Left lung (tissue), 4 donors: ENCODE measurements at regions not wholly inside any gene's neighbourhood (a gene's known extent, or its start where the extent isn't known, plus 50 kb on each side); places are given as distances from the start of the nearest gene placed in this dataset.
"Not testable (repeated sequence)": the region's sequence is repeated elsewhere in the genome, so short reads cannot be mapped to it uniquely, and the experiment has no call there.

Experiments
- ATAC-seq: fragments of 200-7000 bp; cut with Tn5 transposase; one replicate; pipeline ENCODE4 v1.9.1; 2020; ENCODE audit warnings: moderate library complexity
- DNase-seq, 4 donors: peaks; one replicate each; pipeline ENCODE4 v3.0.0-alpha.2; 2013 to 2020
- H3K27ac ChIP-seq, 2 donors: fragments of 200-600 bp; sonication (generic) in 1 of 2; one replicate each; pipeline versions ENCODE4 v1.5.0 to v1.8.0; 2020 to 2021
- H3K27me3 ChIP-seq, 2 donors: fragments of 200-600 bp; sonication (generic) in 1 of 2; one replicate each; pipeline versions ENCODE4 v1.5.0 to v1.8.0; 2020 to 2021
- H3K36me3 ChIP-seq, 2 donors: fragments of 200-600 bp; sonication (generic) in 1 of 2; one replicate each; pipeline versions ENCODE4 v1.5.0 to v1.8.0; 2020 to 2021
- H3K4me1 ChIP-seq, 2 donors: fragments of 200-600 bp; one replicate each; pipeline ENCODE4 v1.8.0; 2021
- H3K4me3 ChIP-seq, 2 donors: fragments of 200-600 bp; sonication (generic) in 1 of 2; one replicate each; pipeline versions ENCODE4 v1.5.0 to v1.8.0; 2020 to 2021; ENCODE audit warnings: mild to moderate bottlenecking in 1 of 2
- H3K9me3 ChIP-seq, 2 donors: fragments of 200-600 bp; sonication (generic) in 1 of 2; one replicate each; pipeline versions ENCODE4 v1.5.0 to v1.8.0; 2020 to 2021
- CTCF ChIP-seq, 2 donors: fragments of 200-600 bp; sonication (generic) in 1 of 2; IDR thresholded peaks; one replicate each; pipeline versions ENCODE4 v1.5.0 to v1.8.0; 2021; ENCODE audit warnings: antibody characterized with exemption in 2 of 2
- intact Hi-C, 2 donors: fragments of 100-400 bp; cut with DNase I; formaldehyde crosslinking; loops; one replicate each; pipeline versions ENCODE4 v1.11.2 to v1.14.2; 2022
- donor health status: DM: no; HTN: yes; CAD: no.
- donor health status: DM: no; HTN: no; CAD: no.

GRCh38 chrX:112197840-112198239, 115.3 kb upstream of the TRPC5 start:
- Histone ChIP-seq H3K4me3 (no peak overlapping the region), H3K27ac (no peak overlapping the region), H3K36me3 (no peaks in the 10 kb centered on the region), H3K9me3 (no peaks in the 10 kb centered on the region), H3K4me1 (no peaks in the 10 kb centered on the region), H3K27me3 (peaks cover 0 to 6% of the 10 kb centered on the region in 2 donors)
- ATAC-seq, result no peak
- DNase-seq, result no peak
- no peak for TF ChIP-seq CTCF (IDR thresholded peaks at IDR 0.05)
- intact Hi-C loops, result no loop called here

- Histone ChIP-seq H3K36me3 (no peaks in the 10 kb centered on the region), H3K4me1 (no peaks in the 10 kb centered on the region), H3K9me3 (no peaks in the 10 kb centered on the region), H3K27me3 (no peaks in the 10 kb centered on the region), H3K27ac (no peak overlapping the region), H3K4me3 (no peak overlapping the region)
- TF ChIP-seq CTCF (IDR thresholded peaks at IDR 0.05), result no peak
- ATAC-seq (no peak), DNase-seq (no peak)
- intact Hi-C loops, result no loop called here
Observed at GRCh38 chrX:112190646-112191045, 108.1 kb upstream of the TRPC5 start.

GRCh38 chrX:112181361-112181760, 98.8 kb upstream of the TRPC5 start:
- H3K9me3 ChIP-seq, H3K27ac ChIP-seq, H3K4me3 ChIP-seq, H3K36me3 ChIP-seq, H3K27me3 ChIP-seq, intact Hi-C loops, H3K4me1 ChIP-seq, DNase-seq, ATAC-seq: not testable (repeated sequence)

GRCh38 chrX:112164420-112164819, 81.8 kb upstream of the TRPC5 start:
- TF ChIP-seq CTCF (IDR thresholded peaks at IDR 0.05), result no peak
- Histone ChIP-seq H3K4me1 (no peaks in the 10 kb centered on the region), H3K9me3 (no peaks in the 10 kb centered on the region), H3K27ac (no peak overlapping the region), H3K27me3 (no peaks in the 10 kb centered on the region), H3K4me3 (no peak overlapping the region), H3K36me3 (no peaks in the 10 kb centered on the region)
- ATAC-seq (no peak), DNase-seq (no peak)
- intact Hi-C loops, result no loop called here

GRCh38 chrX:112163906-112164305, 81.3 kb upstream of the TRPC5 start:
- H3K4me1 ChIP-seq, result no peaks in the 10 kb centered on the region
- no peak for DNase-seq
- no peak for TF ChIP-seq CTCF (IDR thresholded peaks at IDR 0.05)
- no peak for ATAC-seq
- no peaks in the 10 kb centered on the region for H3K27me3 ChIP-seq
- no peaks in the 10 kb centered on the region for H3K36me3 ChIP-seq
- no peak overlapping the region for H3K27ac ChIP-seq
- no peaks in the 10 kb centered on the region for H3K9me3 ChIP-seq
- H3K4me3 ChIP-seq, result no peak overlapping the region
- intact Hi-C loops, result no loop called here

- no peak for ATAC-seq
- no peak for DNase-seq
- TF ChIP-seq CTCF (IDR thresholded peaks at IDR 0.05), result no peak
- no peaks in the 10 kb centered on the region for H3K9me3 ChIP-seq
- no peak overlapping the region for H3K4me3 ChIP-seq
- peaks cover 0 to 5% of the 10 kb centered on the region in 2 donors for H3K27me3 ChIP-seq
- no peak overlapping the region for H3K27ac ChIP-seq
- no peaks in the 10 kb centered on the region for H3K4me1 ChIP-seq
- intact Hi-C loops, result no loop called here
- H3K36me3 ChIP-seq, result no peaks in the 10 kb centered on the region
Observed at GRCh38 chrX:112148397-112148796, 65.8 kb upstream of the TRPC5 start.
